ENCODE measurements at regions not wholly inside any gene's neighbourhood (a gene's known extent, or its start where the extent isn't known, plus 50 kb on each side); places are given as distances from the start of the nearest gene placed in this dataset.

GRCh38 chr18:51711298-51711889 is 513.9 kb upstream of the MEX3C start:
- ATAC-seq (ENCODE audit: low FRiP score) (no peak), DNase-seq (no peak)
- Histone ChIP-seq H3K4me3 (ENCODE audit: low read length in 2 of 2) (no peak overlapping the region), H3K9me3 (ENCODE audit: control insufficient read depth, low read length) (peaks cover 12% of the 10 kb centered on the region), H3K27me3 (ENCODE audit: control insufficient read depth in 1 of 2, insufficient read depth in 2 of 2, low read length in 1 of 2) (no peaks in the 10 kb centered on the region), H3K27ac (ENCODE audit: low read depth in 1 of 2, low read length in 2 of 2) (no peak overlapping the region), H3K4me1 (ENCODE audit: control insufficient read depth in 1 of 2, insufficient read depth in 2 of 2, low read length in 2 of 2) (no peaks in the 10 kb centered on the region), H3K36me3 (ENCODE audit: control insufficient read depth in 1 of 2, insufficient read depth in 2 of 2, low read length in 1 of 2) (no peaks in the 10 kb centered on the region)
- intact Hi-C loops (cut with DNase I) = no loop called here
- 49 to 56% methylated on average over 2 of the region's 2 CpGs for WGBS, 2 donors

DNA sequence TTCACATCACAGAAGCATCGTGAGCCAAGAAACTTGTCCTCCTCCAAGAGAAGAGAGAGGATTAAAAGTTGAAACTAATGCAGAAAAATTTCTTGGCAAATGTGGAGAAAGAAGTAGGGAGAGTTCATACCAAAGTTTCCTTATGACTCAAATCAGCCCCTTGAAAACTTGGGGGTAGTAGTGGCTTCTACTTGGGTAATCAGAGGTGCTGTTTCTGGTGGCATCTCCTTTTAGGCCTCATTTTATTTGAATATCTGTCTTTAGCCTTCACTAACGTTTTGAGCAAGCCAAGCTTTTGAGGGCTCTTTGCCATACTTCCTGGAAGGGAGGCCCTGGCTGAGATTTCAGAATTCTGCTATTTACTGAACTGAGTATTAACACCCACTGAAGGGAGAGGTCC is 515.3 kb upstream of the MEX3C start:
- H3K36me3 ChIP-seq (ENCODE audit: control insufficient read depth in 1 of 2, insufficient read depth in 2 of 2, low read length in 1 of 2) = no peaks in the 10 kb centered on the region

GRCh38 chr18:51716277-51716676 is 518.8 kb upstream of the MEX3C start:
- H3K27ac ChIP-seq (ENCODE audit: low read depth in 1 of 2, low read length in 2 of 2) = no peak overlapping the region
- no peak overlapping the region for H3K4me3 ChIP-seq (ENCODE audit: low read length in 2 of 2)
- intact Hi-C loops (cut with DNase I) = no loop called here
- ATAC-seq (ENCODE audit: low FRiP score) (no peak), DNase-seq (no peak)
- WGBS, 2 donors = 87 to 88% methylated on average over 1 of the region's 1 CpG
- no peaks in the 10 kb centered on the region for H3K4me1 ChIP-seq (ENCODE audit: control insufficient read depth in 1 of 2, insufficient read depth in 2 of 2, low read length in 2 of 2)
- H3K27me3 ChIP-seq (ENCODE audit: control insufficient read depth in 1 of 2, insufficient read depth in 2 of 2, low read length in 1 of 2) = no peaks in the 10 kb centered on the region
- no peaks in the 10 kb centered on the region for H3K36me3 ChIP-seq (ENCODE audit: control insufficient read depth in 1 of 2, insufficient read depth in 2 of 2, low read length in 1 of 2)
- H3K9me3 ChIP-seq (ENCODE audit: control insufficient read depth, low read length) = peaks cover 6% of the 10 kb centered on the region

More for the DNA sequence above, 515.3 kb upstream of the MEX3C start:
- Histone ChIP-seq H3K27me3 (ENCODE audit: control insufficient read depth in 1 of 2, insufficient read depth in 2 of 2, low read length in 1 of 2) (no peaks in the 10 kb centered on the region), H3K4me3 (ENCODE audit: low read length in 2 of 2) (no peak overlapping the region), H3K27ac (ENCODE audit: low read depth in 1 of 2, low read length in 2 of 2) (no peak overlapping the region), H3K9me3 (ENCODE audit: control insufficient read depth, low read length) (peaks cover 6% of the 10 kb centered on the region), H3K4me1 (ENCODE audit: control insufficient read depth in 1 of 2, insufficient read depth in 2 of 2, low read length in 2 of 2) (no peaks in the 10 kb centered on the region)
- intact Hi-C loops (cut with DNase I) = no loop called here
- no peak for ATAC-seq (ENCODE audit: low FRiP score)
- WGBS, 2 donors = 49 to 52% methylated on average over 2 of the region's 2 CpGs
- DNase-seq = no peak

DNA sequence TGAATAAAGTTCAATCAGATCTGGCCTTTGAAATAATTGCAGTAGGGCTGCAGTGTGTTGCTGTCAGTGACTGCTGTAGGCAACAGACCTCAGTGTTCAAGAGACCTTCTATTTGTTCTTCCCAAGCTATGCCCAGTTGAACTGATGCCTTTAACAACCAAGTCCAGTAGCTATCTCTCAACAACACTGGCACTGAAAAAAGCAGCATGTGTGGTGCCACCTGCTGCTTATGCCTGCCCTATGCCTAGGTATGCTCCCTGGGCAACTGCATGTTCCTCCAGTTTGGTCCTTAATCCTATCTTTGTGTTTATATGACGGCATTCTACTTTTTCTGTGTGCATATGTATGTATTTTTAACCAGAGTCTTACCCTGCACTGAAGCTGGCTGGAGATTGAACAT is 523.9 kb upstream of the MEX3C start:
- Histone ChIP-seq H3K9me3 (ENCODE audit: control insufficient read depth, low read length) (peaks cover 4% of the 10 kb centered on the region), H3K27me3 (ENCODE audit: control insufficient read depth in 1 of 2, insufficient read depth in 2 of 2, low read length in 1 of 2) (peaks cover 0 to 1% of the 10 kb centered on the region in 2 donors), H3K4me3 (ENCODE audit: low read length in 2 of 2) (no peak overlapping the region), H3K4me1 (ENCODE audit: control insufficient read depth in 1 of 2, insufficient read depth in 2 of 2, low read length in 2 of 2) (no peaks in the 10 kb centered on the region), H3K27ac (ENCODE audit: low read depth in 1 of 2, low read length in 2 of 2) (no peak overlapping the region), H3K36me3 (ENCODE audit: control insufficient read depth in 1 of 2, insufficient read depth in 2 of 2, low read length in 1 of 2) (no peaks in the 10 kb centered on the region)
- no peak for ATAC-seq (ENCODE audit: low FRiP score)
- 44 to 54% methylated on average over 1 of the region's 1 CpG for WGBS, 2 donors
- intact Hi-C loops (cut with DNase I) = no loop called here
- no peak for DNase-seq

- Histone ChIP-seq H3K4me1 (ENCODE audit: control insufficient read depth in 1 of 2, insufficient read depth in 2 of 2, low read length in 2 of 2) (no peaks in the 10 kb centered on the region), H3K9me3 (ENCODE audit: control insufficient read depth, low read length) (peaks cover 4% of the 10 kb centered on the region), H3K27me3 (ENCODE audit: control insufficient read depth in 1 of 2, insufficient read depth in 2 of 2, low read length in 1 of 2) (peaks cover 0 to 1% of the 10 kb centered on the region in 2 donors), H3K36me3 (ENCODE audit: control insufficient read depth in 1 of 2, insufficient read depth in 2 of 2, low read length in 1 of 2) (no peaks in the 10 kb centered on the region), H3K27ac (ENCODE audit: low read depth in 1 of 2, low read length in 2 of 2) (no peak overlapping the region), H3K4me3 (ENCODE audit: low read length in 2 of 2) (no peak overlapping the region)
- intact Hi-C loops (cut with DNase I) = no loop called here
- ATAC-seq (ENCODE audit: low FRiP score) (no peak), DNase-seq (no peak)
- WGBS, 2 donors = 50 to 65% methylated on average over 2 of the region's 2 CpGs
Observed at GRCh38 chr18:51721996-51722395, 524.5 kb upstream of the MEX3C start.

DNA sequence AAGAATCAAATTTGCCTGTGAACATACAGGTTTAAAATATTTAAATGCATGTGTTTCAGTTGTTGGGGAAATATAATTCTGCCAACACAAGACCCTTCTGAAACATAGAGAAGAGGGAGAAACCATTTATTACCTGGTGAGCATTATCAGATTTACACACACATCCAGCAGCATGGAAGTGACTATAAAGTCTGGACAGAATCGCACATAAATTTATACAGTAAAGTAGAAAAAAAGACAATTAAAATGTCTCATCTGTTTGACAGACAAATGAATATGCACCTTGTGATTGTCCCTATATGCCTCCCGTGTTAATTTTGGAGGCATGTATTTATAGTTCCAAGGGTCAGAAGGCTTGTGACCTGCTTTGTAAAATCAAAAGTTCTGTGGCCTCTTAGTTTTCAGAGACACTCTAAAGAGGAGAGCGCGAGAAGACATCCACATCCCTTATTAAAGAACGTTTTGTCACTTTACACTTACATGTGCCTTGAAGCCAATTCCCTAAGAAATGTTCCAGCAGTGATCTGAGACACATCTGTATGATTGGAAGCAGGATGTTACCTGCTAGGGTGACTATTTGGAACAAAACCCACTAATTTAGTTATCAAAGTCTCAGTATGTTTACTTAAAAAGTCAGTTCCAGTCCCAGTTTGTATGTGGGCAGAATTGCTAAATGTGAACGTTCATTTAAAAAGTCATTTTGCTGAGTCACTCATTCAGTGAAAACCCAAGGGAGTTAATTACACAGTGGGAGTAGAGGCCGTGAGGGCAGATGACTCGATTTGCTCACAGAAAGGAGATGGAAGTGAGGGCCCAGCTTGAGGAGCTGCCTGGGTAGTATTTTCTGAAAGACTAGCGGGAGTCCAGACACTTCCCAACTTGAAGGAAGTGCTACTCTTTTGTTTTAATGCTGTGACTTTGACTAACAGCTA is 527.6 kb upstream of the MEX3C start:
- no peaks in the 10 kb centered on the region for H3K36me3 ChIP-seq (ENCODE audit: control insufficient read depth in 1 of 2, insufficient read depth in 2 of 2, low read length in 1 of 2)
- peaks cover 0 to 1% of the 10 kb centered on the region in 2 donors for H3K27me3 ChIP-seq (ENCODE audit: control insufficient read depth in 1 of 2, insufficient read depth in 2 of 2, low read length in 1 of 2)
- DNase-seq = no peak
- H3K9me3 ChIP-seq (ENCODE audit: control insufficient read depth, low read length) = peaks cover 4% of the 10 kb centered on the region
- no peaks in the 10 kb centered on the region for H3K4me1 ChIP-seq (ENCODE audit: control insufficient read depth in 1 of 2, insufficient read depth in 2 of 2, low read length in 2 of 2)
- 57 to 58% methylated on average over 9 of the region's 9 CpGs for WGBS, 2 donors
- intact Hi-C loops (cut with DNase I) = no loop called here
- H3K27ac ChIP-seq (ENCODE audit: low read depth in 1 of 2, low read length in 2 of 2) = no peak overlapping the region
- no peak overlapping the region for H3K4me3 ChIP-seq (ENCODE audit: low read length in 2 of 2)
- ATAC-seq (ENCODE audit: low FRiP score) = no peak

GRCh38 chr18:51726614-51727013 is 529.1 kb upstream of the MEX3C start:
- Histone ChIP-seq H3K36me3 (ENCODE audit: control insufficient read depth in 1 of 2, insufficient read depth in 2 of 2, low read length in 1 of 2) (no peaks in the 10 kb centered on the region), H3K4me1 (ENCODE audit: control insufficient read depth in 1 of 2, insufficient read depth in 2 of 2, low read length in 2 of 2) (no peaks in the 10 kb centered on the region), H3K9me3 (ENCODE audit: control insufficient read depth, low read length) (peaks cover 3% of the 10 kb centered on the region), H3K27me3 (ENCODE audit: control insufficient read depth in 1 of 2, insufficient read depth in 2 of 2, low read length in 1 of 2) (peaks cover 0 to 1% of the 10 kb centered on the region in 2 donors), H3K27ac (ENCODE audit: low read depth in 1 of 2, low read length in 2 of 2) (no peak overlapping the region), H3K4me3 (ENCODE audit: low read length in 2 of 2) (no peak overlapping the region)
- DNase-seq (no peak), ATAC-seq (ENCODE audit: low FRiP score) (no peak)
- intact Hi-C loops (cut with DNase I) = no loop called here
- WGBS, 2 donors = 64 to 66% methylated on average over 2 of the region's 2 CpGs

DNA sequence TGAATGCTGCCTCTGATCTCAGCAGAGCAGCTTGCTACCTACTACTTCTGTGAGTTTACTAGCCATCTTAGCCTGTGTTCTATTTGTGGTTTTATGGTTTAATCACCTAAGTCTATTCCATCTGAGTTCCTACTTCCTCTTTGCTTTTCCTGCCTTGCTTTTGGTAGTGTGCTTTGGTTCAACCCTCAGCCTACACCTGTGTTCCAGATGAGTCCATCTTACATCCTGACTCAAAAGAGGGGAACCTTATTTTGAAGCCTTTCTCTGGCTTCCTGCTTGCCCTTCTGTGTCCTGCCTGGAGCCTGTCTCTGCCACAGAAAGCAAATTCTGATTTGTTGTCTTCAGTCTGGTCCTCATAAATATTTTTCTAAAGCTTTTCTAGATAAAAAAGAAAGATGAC is 530.3 kb upstream of the MEX3C start:
- intact Hi-C loops (cut with DNase I) = no loop called here

DNA sequence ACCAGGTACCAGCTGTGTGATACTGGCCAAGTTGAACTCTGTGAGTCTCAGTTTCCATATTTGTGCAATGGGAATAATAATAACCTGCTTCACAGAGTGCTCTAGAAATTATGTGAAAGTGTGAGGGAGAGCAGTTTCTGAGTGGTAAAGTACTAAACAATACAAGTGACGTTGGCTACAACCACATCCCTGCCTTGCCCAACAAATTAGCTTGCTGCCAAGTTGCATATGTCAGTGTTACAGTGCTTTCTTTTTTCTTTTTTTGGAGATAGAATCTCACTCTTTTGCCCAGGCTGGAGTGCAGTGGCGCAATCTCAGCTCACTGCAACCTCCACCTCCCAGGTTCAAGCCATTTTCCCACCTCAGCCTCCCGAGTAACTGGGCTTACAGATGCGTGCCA is 533.6 kb upstream of the MEX3C start:
- no peak overlapping the region for H3K27ac ChIP-seq (ENCODE audit: low read depth in 1 of 2, low read length in 2 of 2)
- no peak overlapping the region for H3K4me3 ChIP-seq (ENCODE audit: low read length in 2 of 2)
- DNase-seq (no peak), ATAC-seq (ENCODE audit: low FRiP score) (no peak)
- 69 to 78% methylated on average over 4 of the region's 4 CpGs for WGBS, 2 donors
- H3K36me3 ChIP-seq (ENCODE audit: control insufficient read depth in 1 of 2, insufficient read depth in 2 of 2, low read length in 1 of 2) = no peaks in the 10 kb centered on the region
- no peaks in the 10 kb centered on the region for H3K27me3 ChIP-seq (ENCODE audit: control insufficient read depth in 1 of 2, insufficient read depth in 2 of 2, low read length in 1 of 2)
- H3K9me3 ChIP-seq (ENCODE audit: control insufficient read depth, low read length) = peaks cover 1% of the 10 kb centered on the region
- intact Hi-C loops (cut with DNase I) = no loop called here
- H3K4me1 ChIP-seq (ENCODE audit: control insufficient read depth in 1 of 2, insufficient read depth in 2 of 2, low read length in 2 of 2) = no peaks in the 10 kb centered on the region

More for the DNA sequence above, 530.3 kb upstream of the MEX3C start:
- DNase-seq (no peak), ATAC-seq (ENCODE audit: low FRiP score) (no peak)
- no peaks in the 10 kb centered on the region for H3K27me3 ChIP-seq (ENCODE audit: control insufficient read depth in 1 of 2, insufficient read depth in 2 of 2, low read length in 1 of 2)
- H3K27ac ChIP-seq (ENCODE audit: low read depth in 1 of 2, low read length in 2 of 2) = no peak overlapping the region
- peaks cover 3% of the 10 kb centered on the region for H3K9me3 ChIP-seq (ENCODE audit: control insufficient read depth, low read length)
- no peaks in the 10 kb centered on the region for H3K4me1 ChIP-seq (ENCODE audit: control insufficient read depth in 1 of 2, insufficient read depth in 2 of 2, low read length in 2 of 2)
- H3K4me3 ChIP-seq (ENCODE audit: low read length in 2 of 2) = no peak overlapping the region
- no peaks in the 10 kb centered on the region for H3K36me3 ChIP-seq (ENCODE audit: control insufficient read depth in 1 of 2, insufficient read depth in 2 of 2, low read length in 1 of 2)
